RWPE2 (cell line): ENCODE measurements at regions not wholly inside any gene's neighbourhood (a gene's known extent, or its start where the extent isn't known, plus 50 kb on each side); places are given as distances from the start of the nearest gene placed in this dataset.
A peak's percentile ranks its signal among the peaks of the same experiment; 100 is the strongest.

ENCODE experiments used
- ATAC-seq: fragments of 200-7000 bp; cut with Tn5 transposase; 3 replicates; pipeline ENCODE4 v1.9.1; 2021; ENCODE audit warnings: low read depth
- DNase-seq: peaks from one replicate; pipeline ENCODE4 v3.0.0-alpha.2; 2020; ENCODE audit warnings: low spot score
- H3K27ac ChIP-seq: fragments of 450-650 bp; 2 replicates; pipeline ENCODE4 v1.5.1; 2017; ENCODE audit warnings: mild to moderate bottlenecking; ENCODE audit not compliant: poor library complexity, severe bottlenecking
- H3K27me3 ChIP-seq: fragments of 250-450 bp; sonication (Bioruptor Pico); 2 replicates; pipeline ENCODE4 v1.5.1; 2021; ENCODE audit warnings: mild to moderate bottlenecking, moderate library complexity; ENCODE audit not compliant: insufficient read depth, poor library complexity, severe bottlenecking
- H3K36me3 ChIP-seq: fragments of 250-450 bp; sonication (Bioruptor Pico); 2 replicates; pipeline ENCODE4 v1.5.1; 2020; ENCODE audit warnings: low read depth, mild to moderate bottlenecking, moderate library complexity
- H3K4me1 ChIP-seq: fragments of 250-450 bp; sonication (Bioruptor Pico); 2 replicates; pipeline ENCODE4 v1.5.1; 2021; ENCODE audit warnings: mild to moderate bottlenecking, moderate library complexity; ENCODE audit not compliant: insufficient read depth, poor library complexity, severe bottlenecking
- H3K4me3 ChIP-seq: fragments of 250-450 bp; sonication (Bioruptor Pico); 2 replicates; pipeline ENCODE4 v1.5.1; 2021; ENCODE audit warnings: mild to moderate bottlenecking, moderate library complexity; ENCODE audit not compliant: severe bottlenecking
- H3K9me3 ChIP-seq: fragments of 250-450 bp; sonication (Bioruptor Pico); 2 replicates; pipeline ENCODE4 v1.5.1; 2021; ENCODE audit warnings: mild to moderate bottlenecking, moderate library complexity; ENCODE audit not compliant: severe bottlenecking
- CTCF ChIP-seq: fragments of 450-650 bp; IDR thresholded peaks from one replicate; pipeline ENCODE4 v1.5.1; 2017; ENCODE audit warnings: mild to moderate bottlenecking, moderate library complexity; ENCODE audit not compliant: poor library complexity, severe bottlenecking

GRCh38 chr15:39135989-39136388, 444.9 kb upstream of the THBS1 start:
- ATAC-seq: no peak
- no peaks in the 10 kb centered on the region for H3K36me3 ChIP-seq
- TF ChIP-seq CTCF: no peak

GRCh38 chr15:39139431-39140059, 441.3 kb upstream of the THBS1 start:
- Histone ChIP-seq H3K4me3 (no peak overlapping the region), H3K9me3 (no peaks in the 10 kb centered on the region), H3K27me3 (no peaks in the 10 kb centered on the region), H3K36me3 (no peaks in the 10 kb centered on the region), H3K4me1 (peaks cover 15% of the 10 kb centered on the region), H3K27ac (peak overlapping the region; percentile 27)
- ATAC-seq: no peak
- TF ChIP-seq CTCF: no peak
- no peak for DNase-seq

More at GRCh38 chr15:39135989-39136388, 444.9 kb upstream of the THBS1 start:
- Histone ChIP-seq H3K27ac (no peak overlapping the region), H3K27me3 (no peaks in the 10 kb centered on the region), H3K4me3 (no peak overlapping the region), H3K9me3 (no peaks in the 10 kb centered on the region), H3K4me1 (peaks cover 19% of the 10 kb centered on the region)
- no peak for DNase-seq

GRCh38 chr15:39140060-39140604, 440.7 kb upstream of the THBS1 start:
- TF ChIP-seq CTCF: no peak
- Histone ChIP-seq H3K27me3 (no peaks in the 10 kb centered on the region), H3K4me3 (no peak overlapping the region), H3K9me3 (no peaks in the 10 kb centered on the region), H3K36me3 (no peaks in the 10 kb centered on the region), H3K4me1 (peaks cover 15% of the 10 kb centered on the region), H3K27ac (peak overlapping the region; percentile 27)
- DNase-seq: no peak
- ATAC-seq: peak; percentile 92

GRCh38 chr15:39142500-39142899, 438.4 kb upstream of the THBS1 start:
- Histone ChIP-seq H3K4me3 (no peak overlapping the region), H3K4me1 (peaks cover 24% of the 10 kb centered on the region), H3K27ac (no peak overlapping the region), H3K9me3 (no peaks in the 10 kb centered on the region), H3K36me3 (no peaks in the 10 kb centered on the region), H3K27me3 (no peaks in the 10 kb centered on the region)
- no peak for TF ChIP-seq CTCF
- DNase-seq: no peak
- ATAC-seq: no peak

- DNase-seq (no peak), ATAC-seq (no peak)
- H3K4me1 ChIP-seq: peaks cover 24% of the 10 kb centered on the region
- H3K4me3 ChIP-seq: no peak overlapping the region
- no peaks in the 10 kb centered on the region for H3K27me3 ChIP-seq
- H3K27ac ChIP-seq: no peak overlapping the region
- H3K36me3 ChIP-seq: no peaks in the 10 kb centered on the region
- TF ChIP-seq CTCF: no peak
- H3K9me3 ChIP-seq: no peaks in the 10 kb centered on the region
These were observed 437.4 kb upstream of the THBS1 start for GRCh38 chr15:39143479-39143878.
